ENCODE measurements at regions not wholly inside any gene's neighbourhood (a gene's known extent, or its start where the extent isn't known, plus 50 kb on each side); places are given as distances from the start of the nearest gene placed in this dataset.

DNA sequence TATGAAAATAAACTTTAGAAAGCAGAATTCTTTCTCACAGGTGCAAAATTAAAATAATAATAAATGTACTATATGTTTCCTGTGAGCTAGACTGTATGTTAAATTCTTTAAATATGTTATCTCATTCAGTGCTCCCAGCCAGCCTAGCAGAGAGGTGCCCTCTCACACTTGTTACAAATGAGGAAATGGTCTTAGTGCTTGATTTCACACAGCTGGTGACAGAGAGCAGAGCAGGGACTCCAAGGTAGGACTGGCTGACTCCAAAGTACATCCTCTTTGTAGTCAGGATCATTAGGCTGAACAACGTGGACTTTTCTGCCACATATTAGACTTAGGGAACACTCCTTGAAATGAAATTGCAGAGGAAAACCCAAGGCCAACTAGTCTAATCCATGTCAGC lies 72.0 kb upstream of the HHIP start:
- DNase-seq (ENCODE audit: low read depth in 1 of 2, low spot score in 2 of 2): no peak
- Histone ChIP-seq H3K23me2 (ENCODE audit: low read depth, low read length) (no peaks in the 10 kb centered on the region), H3K4me2 (ENCODE audit: insufficient read depth in 1 of 2, low read depth in 2 of 2, low read length in 2 of 2) (no peak overlapping the region), H3K23ac (ENCODE audit: insufficient read length) (no peak overlapping the region), H3K79me2 (ENCODE audit: control insufficient read depth in 1 of 2, insufficient read depth in 2 of 2, low read length in 2 of 2) (no peaks in the 10 kb centered on the region), H3K56ac (replicated peaks; ENCODE audit: insufficient read length, low read depth, low read length) (no peak overlapping the region), H2BK120ac (replicated peaks; ENCODE audit: low read depth, low read length) (no peak overlapping the region), H2AFZ (ENCODE audit: low read length) (no peak overlapping the region), H3K9me3 (ENCODE audit: insufficient read depth in 2 of 2, low read depth in 1 of 2, low read length in 1 of 2) (no peaks in the 10 kb centered on the region), H3K36me3 (ENCODE audit: control insufficient read depth in 2 of 4, insufficient read depth in 4 of 4, low read length in 3 of 4) (no peaks in the 10 kb centered on the region), H2BK15ac (ENCODE audit: low read length) (no peak overlapping the region), H2AK5ac (ENCODE audit: low read depth, low read length) (no peak overlapping the region), H4K91ac (replicated peaks; ENCODE audit: insufficient read length, low read length) (no peak overlapping the region), H2BK12ac (ENCODE audit: low read depth, low read length) (no peak overlapping the region), H3K27me3 (replicated peaks in 1 of 4; ENCODE audit: control insufficient read depth in 3 of 4, extremely low read depth in 1 of 4, insufficient read depth in 3 of 4, low read length in 3 of 4) (no peaks in the 10 kb centered on the region), H3K9ac (replicated peaks in 1 of 4; ENCODE audit: extremely low read depth in 1 of 4, low read depth in 3 of 4, low read length in 3 of 4) (no peak overlapping the region), H3K27ac (ENCODE audit: low read depth, low read length) (no peak overlapping the region), H2BK20ac (ENCODE audit: low read length) (no peak overlapping the region), H3K4me3 (ENCODE audit: extremely low read depth in 1 of 4, insufficient read depth in 2 of 4, low read depth in 3 of 4, low read length in 4 of 4) (no peak overlapping the region), H4K8ac (ENCODE audit: extremely low read depth, insufficient read depth, low read length) (no peak overlapping the region), H3K4me1 (replicated peaks in 1 of 4; ENCODE audit: control insufficient read depth in 3 of 4, insufficient read depth in 4 of 4, low read length in 3 of 4) (no peaks in the 10 kb centered on the region), H3K4ac (replicated peaks; ENCODE audit: insufficient read length, low read depth, low read length) (no peak overlapping the region), H4K5ac (ENCODE audit: insufficient read length, low read depth, low read length) (no peak overlapping the region), H3K79me1 (ENCODE audit: low read depth, low read length) (no peaks in the 10 kb centered on the region), H2BK5ac (ENCODE audit: low read depth, low read length) (no peak overlapping the region), H3K14ac (ENCODE audit: insufficient read length) (no peak overlapping the region), H4K20me1 (replicated peaks in 1 of 2; ENCODE audit: control insufficient read depth in 1 of 2, insufficient read depth in 2 of 2, low read length in 2 of 2) (no peaks in the 10 kb centered on the region), H3K18ac (ENCODE audit: extremely low read depth, low read length) (no peak overlapping the region)
- CTCF ChIA-PET (ENCODE audit: partially characterized antibody): interaction anchor here (0.8 to 1.9 kb wide), 7 partner anchors 10 to 400 kb away, joined by 3 to 8 read pairs (median 3); no protein-coding TSS in a partner anchor
- TF ChIP-seq PHF8 (conservative IDR thresholded peaks at IDR 0.05; ENCODE audit: low read depth, low read length) (no peak), TBP (IDR thresholded peaks at IDR 0.05; ENCODE audit: low read depth, low read length) (no peak), SIN3A (conservative IDR thresholded peaks at IDR 0.05 in 1 of 2, IDR thresholded peaks at IDR 0.05 in 1 of 2; ENCODE audit: low read depth in 1 of 2, low read length in 2 of 2) (no peak), RAD21 (IDR thresholded peaks at IDR 0.05 in 1 of 2, conservative IDR thresholded peaks at IDR 0.05 in 1 of 2; ENCODE audit: low read depth in 2 of 2, low read length in 2 of 2) (no peak)
- TF ChIP-seq, protein P1, sequence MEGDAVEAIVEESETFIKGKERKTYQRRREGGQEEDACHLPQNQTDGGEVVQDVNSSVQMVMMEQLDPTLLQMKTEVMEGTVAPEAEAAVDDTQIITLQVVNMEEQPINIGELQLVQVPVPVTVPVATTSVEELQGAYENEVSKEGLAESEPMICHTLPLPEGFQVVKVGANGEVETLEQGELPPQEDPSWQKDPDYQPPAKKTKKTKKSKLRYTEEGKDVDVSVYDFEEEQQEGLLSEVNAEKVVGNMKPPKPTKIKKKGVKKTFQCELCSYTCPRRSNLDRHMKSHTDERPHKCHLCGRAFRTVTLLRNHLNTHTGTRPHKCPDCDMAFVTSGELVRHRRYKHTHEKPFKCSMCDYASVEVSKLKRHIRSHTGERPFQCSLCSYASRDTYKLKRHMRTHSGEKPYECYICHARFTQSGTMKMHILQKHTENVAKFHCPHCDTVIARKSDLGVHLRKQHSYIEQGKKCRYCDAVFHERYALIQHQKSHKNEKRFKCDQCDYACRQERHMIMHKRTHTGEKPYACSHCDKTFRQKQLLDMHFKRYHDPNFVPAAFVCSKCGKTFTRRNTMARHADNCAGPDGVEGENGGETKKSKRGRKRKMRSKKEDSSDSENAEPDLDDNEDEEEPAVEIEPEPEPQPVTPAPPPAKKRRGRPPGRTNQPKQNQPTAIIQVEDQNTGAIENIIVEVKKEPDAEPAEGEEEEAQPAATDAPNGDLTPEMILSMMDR (IDR thresholded peaks at IDR 0.05; ENCODE audit: control extremely low read depth in 1 of 3, insufficient read depth in 1 of 3, low read depth in 1 of 3, low read length in 3 of 3): no peak
- WGBS, 2 experiments (ENCODE audit: extremely low coverage in 1 of 2, insufficient coverage in 1 of 2, insufficient read length in 1 of 2, insufficient replicate concordance in 2 of 2, low coverage in 1 of 2, low lambda C conversion rate in 2 of 2, missing lambda C conversion rate in 1 of 2): 85% methylated on average over 1 of the region's 1 CpG; no CpG with 5 or more reads in 1 of the 2 experiments
- no peak for FAIRE-seq
- POLR2A ChIA-PET (ENCODE audit: partially characterized antibody): no interaction called here

Measured in H1 (cell line).